ENCODE measurements at regions not wholly inside any gene's neighbourhood (a gene's known extent, or its start where the extent isn't known, plus 50 kb on each side); places are given as distances from the start of the nearest gene placed in this dataset.

DNA sequence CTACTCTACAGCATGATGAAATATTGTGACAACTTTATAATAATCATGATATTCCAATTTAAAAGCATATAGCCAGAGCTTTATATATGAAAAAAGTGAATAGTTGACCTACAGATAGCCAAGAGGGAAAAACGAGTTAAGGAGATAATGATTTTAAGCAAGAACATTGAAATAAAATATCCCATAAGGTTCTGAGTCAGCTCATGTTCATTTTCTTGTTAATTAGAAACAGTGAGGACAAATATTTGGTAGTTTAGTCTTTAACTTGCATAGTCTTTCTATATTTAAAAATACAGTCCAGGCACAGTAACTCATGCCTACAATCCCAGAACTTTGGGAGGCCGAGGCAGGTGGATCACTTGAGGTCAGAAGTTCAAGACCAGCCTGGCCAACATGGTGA lies 55.8 kb upstream of the CDH6 start:
- H3K27me3 ChIP-seq = no peaks in the 10 kb centered on the region
- no peaks in the 10 kb centered on the region for H3K4me1 ChIP-seq
- TF ChIP-seq, protein P1, sequence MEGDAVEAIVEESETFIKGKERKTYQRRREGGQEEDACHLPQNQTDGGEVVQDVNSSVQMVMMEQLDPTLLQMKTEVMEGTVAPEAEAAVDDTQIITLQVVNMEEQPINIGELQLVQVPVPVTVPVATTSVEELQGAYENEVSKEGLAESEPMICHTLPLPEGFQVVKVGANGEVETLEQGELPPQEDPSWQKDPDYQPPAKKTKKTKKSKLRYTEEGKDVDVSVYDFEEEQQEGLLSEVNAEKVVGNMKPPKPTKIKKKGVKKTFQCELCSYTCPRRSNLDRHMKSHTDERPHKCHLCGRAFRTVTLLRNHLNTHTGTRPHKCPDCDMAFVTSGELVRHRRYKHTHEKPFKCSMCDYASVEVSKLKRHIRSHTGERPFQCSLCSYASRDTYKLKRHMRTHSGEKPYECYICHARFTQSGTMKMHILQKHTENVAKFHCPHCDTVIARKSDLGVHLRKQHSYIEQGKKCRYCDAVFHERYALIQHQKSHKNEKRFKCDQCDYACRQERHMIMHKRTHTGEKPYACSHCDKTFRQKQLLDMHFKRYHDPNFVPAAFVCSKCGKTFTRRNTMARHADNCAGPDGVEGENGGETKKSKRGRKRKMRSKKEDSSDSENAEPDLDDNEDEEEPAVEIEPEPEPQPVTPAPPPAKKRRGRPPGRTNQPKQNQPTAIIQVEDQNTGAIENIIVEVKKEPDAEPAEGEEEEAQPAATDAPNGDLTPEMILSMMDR (IDR thresholded peaks at IDR 0.05) = no peak
- TF ChIP-seq POLR2A (IDR thresholded peaks at IDR 0.05) = no peak
- no peaks in the 10 kb centered on the region for H3K36me3 ChIP-seq
- H3K9me3 ChIP-seq = no peaks in the 10 kb centered on the region
- no peak overlapping the region for H3K27ac ChIP-seq
- no peak overlapping the region for H3K4me3 ChIP-seq
- DNase-seq = no peak

DNA sequence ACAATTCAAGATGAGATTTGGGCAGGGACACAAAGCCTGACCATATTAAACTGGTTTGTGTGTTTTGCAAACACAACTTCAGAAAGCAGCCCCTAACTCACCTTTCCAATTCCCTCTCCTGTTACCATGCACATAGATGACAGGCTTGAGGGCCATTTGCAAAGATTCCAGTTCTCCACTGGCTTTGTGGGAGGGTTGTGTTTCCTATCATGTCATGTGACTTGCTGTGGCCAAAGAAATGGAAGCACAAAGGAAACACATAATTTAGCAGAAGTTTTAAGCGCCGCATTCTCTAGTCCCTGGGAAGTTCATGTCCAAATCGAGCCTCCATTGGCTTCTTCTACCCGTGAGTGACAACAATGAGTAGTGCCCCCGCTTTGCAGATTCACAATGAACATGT lies 57.9 kb upstream of the CDH6 start:
- TF ChIP-seq, protein P1 (IDR thresholded peaks at IDR 0.05) = no peak
- TF ChIP-seq POLR2A (IDR thresholded peaks at IDR 0.05) = no peak
- Histone ChIP-seq H3K27ac (no peak overlapping the region), H3K4me3 (no peak overlapping the region), H3K9me3 (no peaks in the 10 kb centered on the region), H3K36me3 (no peaks in the 10 kb centered on the region), H3K27me3 (no peaks in the 10 kb centered on the region), H3K4me1 (no peaks in the 10 kb centered on the region)
- DNase-seq = no peak

DNA sequence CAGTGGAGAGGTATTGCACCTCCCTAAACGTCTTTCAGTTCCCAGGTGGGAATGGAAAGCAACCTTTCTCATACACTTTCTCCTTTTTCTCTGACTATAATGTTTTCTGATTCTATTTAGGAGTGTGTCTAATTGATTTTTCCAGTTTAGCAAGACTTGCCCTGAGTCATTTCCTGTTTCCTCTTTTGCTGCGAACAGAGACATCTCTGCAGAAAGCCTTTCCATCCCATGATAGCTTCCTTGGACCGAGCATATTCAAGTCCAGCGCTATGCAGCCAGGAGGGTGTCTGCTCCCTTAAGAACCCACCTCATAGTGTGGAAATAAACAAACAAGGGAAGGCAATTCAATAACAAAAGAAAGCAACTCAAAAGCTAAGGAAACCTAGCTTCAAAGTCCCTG lies 60.0 kb upstream of the CDH6 start:
- no peak for DNase-seq
- Histone ChIP-seq H3K27me3 (no peaks in the 10 kb centered on the region), H3K4me1 (no peaks in the 10 kb centered on the region), H3K9me3 (no peaks in the 10 kb centered on the region), H3K36me3 (no peaks in the 10 kb centered on the region), H3K4me3 (no peak overlapping the region), H3K27ac (no peak overlapping the region)
- no peak for TF ChIP-seq POLR2A (IDR thresholded peaks at IDR 0.05)
- TF ChIP-seq, protein P1 (IDR thresholded peaks at IDR 0.05) = no peak

DNA sequence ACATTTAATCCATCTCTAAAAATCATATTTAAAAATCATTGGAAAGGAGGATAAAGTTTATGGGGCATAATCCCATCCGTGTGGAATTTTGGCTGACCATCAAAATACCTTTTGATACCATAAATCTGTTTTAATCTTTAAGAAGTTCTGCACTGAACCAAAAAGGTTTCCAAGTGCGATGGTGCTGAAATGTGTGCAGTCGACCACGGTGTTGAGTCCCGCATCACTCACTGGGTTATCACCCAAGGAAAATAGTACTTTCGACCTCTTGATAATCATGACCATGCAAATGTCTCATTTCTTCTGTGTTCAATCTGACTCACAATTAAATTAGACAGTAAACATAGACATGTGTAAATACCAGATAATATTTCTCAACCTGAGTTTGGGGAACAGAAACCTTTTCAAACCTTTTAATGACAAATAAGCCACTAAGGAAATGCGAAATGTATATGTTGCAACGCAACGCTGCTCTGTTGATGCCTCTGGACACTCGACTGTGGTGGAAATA lies 62.0 kb upstream of the CDH6 start:
- Histone ChIP-seq H3K27ac (no peak overlapping the region), H3K9me3 (no peaks in the 10 kb centered on the region)
- TF ChIP-seq, protein P1 (IDR thresholded peaks at IDR 0.05) = no peak
- TF ChIP-seq POLR2A (IDR thresholded peaks at IDR 0.05) = no peak

DNA sequence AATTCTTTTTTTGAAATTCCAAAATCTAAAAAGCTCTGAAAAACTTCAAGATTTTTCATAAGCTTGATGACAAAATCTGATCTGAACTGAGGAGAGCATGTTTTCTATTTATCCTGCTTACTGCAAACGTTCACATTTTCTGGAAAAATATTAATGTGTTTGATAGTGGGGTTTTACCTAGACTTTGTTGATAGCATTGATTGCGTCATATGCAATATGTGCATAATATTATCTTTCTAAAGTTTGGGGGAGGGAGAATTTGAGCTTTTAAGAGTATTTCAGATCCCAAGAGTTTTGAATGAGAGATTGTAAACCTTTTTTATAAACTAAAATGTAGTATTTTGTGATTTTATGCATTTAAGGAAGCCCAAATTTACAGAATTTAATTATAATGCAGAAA lies 62.8 kb upstream of the CDH6 start:
- no peak overlapping the region for H3K27ac ChIP-seq
- H3K4me1 ChIP-seq = no peaks in the 10 kb centered on the region
- H3K27me3 ChIP-seq = no peaks in the 10 kb centered on the region
- no peak for TF ChIP-seq POLR2A (IDR thresholded peaks at IDR 0.05)
- TF ChIP-seq, protein P1 (IDR thresholded peaks at IDR 0.05) = no peak
- no peaks in the 10 kb centered on the region for H3K9me3 ChIP-seq
- DNase-seq = no peak
- no peaks in the 10 kb centered on the region for H3K36me3 ChIP-seq
- no peak overlapping the region for H3K4me3 ChIP-seq

More for the DNA sequence above, 62.0 kb upstream of the CDH6 start:
- H3K27me3 ChIP-seq = no peaks in the 10 kb centered on the region
- H3K36me3 ChIP-seq = no peaks in the 10 kb centered on the region
- DNase-seq = no peak
- H3K4me1 ChIP-seq = no peaks in the 10 kb centered on the region
- H3K4me3 ChIP-seq = no peak overlapping the region

Measured in Peyer's patch (tissue), 4 donors.